Glutamatergic neuron (in vitro differentiated cells): ENCODE measurements at regions not wholly inside any gene's neighbourhood (a gene's known extent, or its start where the extent isn't known, plus 50 kb on each side); places are given as distances from the start of the nearest gene placed in this dataset.

Source experiments
- DNase-seq: peaks from one replicate; pipeline ENCODE4 v3.0.0; 2022
- H3K27ac Mint-ChIP-seq: one replicate; pipeline ENCODE4 v1.8.0; 2020; ENCODE audit warnings: mild to moderate bottlenecking, mixed read lengths, inconsistent platforms; ENCODE audit not compliant: unreplicated experiment
- H3K27me3 Mint-ChIP-seq: one replicate; pipeline ENCODE4 v1.8.0; 2020; ENCODE audit warnings: mild to moderate bottlenecking, moderate library complexity, mixed read lengths, inconsistent platforms; ENCODE audit not compliant: unreplicated experiment
- H3K36me3 Mint-ChIP-seq: one replicate; pipeline ENCODE4 v1.8.0; 2020; ENCODE audit warnings: mild to moderate bottlenecking, mixed read lengths, inconsistent platforms; ENCODE audit not compliant: unreplicated experiment
- H3K4me1 Mint-ChIP-seq: one replicate; pipeline ENCODE4 v1.8.0; 2020; ENCODE audit warnings: mild to moderate bottlenecking, low read depth, mixed read lengths, inconsistent platforms; ENCODE audit not compliant: unreplicated experiment
- H3K4me3 Mint-ChIP-seq: one replicate; pipeline ENCODE4 v1.8.0; 2020; ENCODE audit warnings: mild to moderate bottlenecking, mixed read lengths, inconsistent platforms; ENCODE audit not compliant: unreplicated experiment
- H3K9me3 Mint-ChIP-seq: one replicate; pipeline ENCODE4 v1.8.0; 2020; ENCODE audit warnings: mild to moderate bottlenecking, moderate library complexity, mixed read lengths, inconsistent platforms; ENCODE audit not compliant: unreplicated experiment
- TF ChIP-seq, protein P1 (sequence below): fragments of 200-600 bp; sonication (generic); IDR thresholded peaks from one replicate; pipeline ENCODE4 v1.5.0; 2021; ENCODE audit not compliant: partially characterized antibody, unreplicated experiment

- Mint-ChIP-seq H3K27me3 (no peaks in the 10 kb centered on the region), H3K36me3 (no peaks in the 10 kb centered on the region), H3K9me3 (peaks cover 2% of the 10 kb centered on the region), H3K4me1 (no peaks in the 10 kb centered on the region), H3K4me3 (no peak overlapping the region), H3K27ac (no peak overlapping the region)
- TF ChIP-seq, protein P1, sequence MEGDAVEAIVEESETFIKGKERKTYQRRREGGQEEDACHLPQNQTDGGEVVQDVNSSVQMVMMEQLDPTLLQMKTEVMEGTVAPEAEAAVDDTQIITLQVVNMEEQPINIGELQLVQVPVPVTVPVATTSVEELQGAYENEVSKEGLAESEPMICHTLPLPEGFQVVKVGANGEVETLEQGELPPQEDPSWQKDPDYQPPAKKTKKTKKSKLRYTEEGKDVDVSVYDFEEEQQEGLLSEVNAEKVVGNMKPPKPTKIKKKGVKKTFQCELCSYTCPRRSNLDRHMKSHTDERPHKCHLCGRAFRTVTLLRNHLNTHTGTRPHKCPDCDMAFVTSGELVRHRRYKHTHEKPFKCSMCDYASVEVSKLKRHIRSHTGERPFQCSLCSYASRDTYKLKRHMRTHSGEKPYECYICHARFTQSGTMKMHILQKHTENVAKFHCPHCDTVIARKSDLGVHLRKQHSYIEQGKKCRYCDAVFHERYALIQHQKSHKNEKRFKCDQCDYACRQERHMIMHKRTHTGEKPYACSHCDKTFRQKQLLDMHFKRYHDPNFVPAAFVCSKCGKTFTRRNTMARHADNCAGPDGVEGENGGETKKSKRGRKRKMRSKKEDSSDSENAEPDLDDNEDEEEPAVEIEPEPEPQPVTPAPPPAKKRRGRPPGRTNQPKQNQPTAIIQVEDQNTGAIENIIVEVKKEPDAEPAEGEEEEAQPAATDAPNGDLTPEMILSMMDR = no peak
- DNase-seq = no peak
These were observed 294.5 kb upstream of the CDH12 start for GRCh38 chr5:23147625-23148024.

- H3K4me1 Mint-ChIP-seq = no peaks in the 10 kb centered on the region
- H3K27me3 Mint-ChIP-seq = no peaks in the 10 kb centered on the region
- DNase-seq = no peak
- no peak overlapping the region for H3K27ac Mint-ChIP-seq
- H3K4me3 Mint-ChIP-seq = no peak overlapping the region
- no peaks in the 10 kb centered on the region for H3K36me3 Mint-ChIP-seq
- TF ChIP-seq, protein P1 = no peak
- H3K9me3 Mint-ChIP-seq = peaks cover 3% of the 10 kb centered on the region
These were observed 293.0 kb upstream of the CDH12 start for GRCh38 chr5:23146183-23146582.

DNA sequence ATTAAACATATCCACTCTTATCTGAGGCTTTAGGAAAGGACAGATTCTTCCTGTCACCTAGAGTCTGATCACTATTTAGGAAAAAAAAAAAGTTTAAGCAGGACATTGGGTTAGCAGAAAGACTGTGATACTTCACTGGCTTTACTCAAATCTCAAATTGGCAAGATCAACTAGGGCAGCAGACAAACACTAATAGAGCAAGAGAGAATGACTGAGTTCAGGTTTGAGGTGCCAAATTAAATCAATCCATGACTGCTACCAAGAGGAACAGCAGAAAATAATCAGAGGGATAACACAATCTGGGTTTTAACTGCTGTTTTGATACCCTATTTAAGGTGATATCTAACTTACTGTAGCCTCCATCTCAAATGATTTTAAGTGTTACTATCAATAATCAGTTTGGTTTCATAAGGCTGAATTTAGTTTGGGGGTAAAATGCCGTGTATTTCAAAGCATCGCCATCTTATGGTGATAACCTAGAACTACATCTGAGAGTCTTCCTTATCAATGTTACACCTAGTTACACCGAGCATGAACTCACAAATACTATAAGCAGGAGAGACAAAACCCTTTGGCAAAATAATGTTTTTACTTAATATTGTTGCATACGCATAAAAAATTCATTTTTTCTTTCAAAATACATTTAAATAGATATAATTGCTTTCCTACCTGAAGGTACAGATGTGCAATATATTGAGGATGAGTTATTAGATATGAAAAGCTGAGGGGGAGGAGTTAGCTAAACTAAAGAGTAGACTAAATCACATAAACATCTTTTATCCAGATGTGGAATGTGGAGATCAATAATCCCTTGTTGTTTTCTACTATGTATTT lies 286.4 kb upstream of the CDH12 start:
- TF ChIP-seq, protein P1 = peak; percentile 64
- DNase-seq = no peak
- H3K4me1 Mint-ChIP-seq = no peaks in the 10 kb centered on the region
- H3K27ac Mint-ChIP-seq = no peak overlapping the region
- H3K27me3 Mint-ChIP-seq = no peaks in the 10 kb centered on the region
- no peaks in the 10 kb centered on the region for H3K36me3 Mint-ChIP-seq
- H3K9me3 Mint-ChIP-seq = peaks cover 3% of the 10 kb centered on the region
- no peak overlapping the region for H3K4me3 Mint-ChIP-seq

DNA sequence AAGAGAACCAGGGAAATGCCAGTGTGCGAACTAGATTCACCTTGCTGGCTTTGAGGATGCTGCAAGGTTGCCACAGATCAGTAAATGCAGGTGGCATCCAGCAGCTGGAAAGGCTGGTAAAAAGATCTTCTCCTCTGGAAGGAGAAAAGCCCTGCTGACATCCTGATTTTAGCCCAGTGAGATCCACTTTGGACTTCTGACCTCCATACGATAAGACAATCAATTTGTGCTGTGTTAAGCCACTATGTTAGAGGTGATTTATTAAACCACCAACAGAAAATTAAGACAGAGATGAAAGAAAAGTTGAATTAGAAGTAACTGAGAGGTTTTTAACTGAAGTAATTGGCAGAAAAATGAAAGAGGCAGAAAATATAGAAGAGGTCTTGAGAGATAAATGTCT lies 283.8 kb upstream of the CDH12 start:
- Mint-ChIP-seq H3K27ac (no peak overlapping the region), H3K9me3 (no peaks in the 10 kb centered on the region), H3K27me3 (no peaks in the 10 kb centered on the region), H3K4me1 (peaks cover 3% of the 10 kb centered on the region), H3K4me3 (no peak overlapping the region), H3K36me3 (no peaks in the 10 kb centered on the region)
- TF ChIP-seq, protein P1 = no peak
- DNase-seq = no peak

- no peaks in the 10 kb centered on the region for H3K36me3 Mint-ChIP-seq
- H3K27ac Mint-ChIP-seq = no peak overlapping the region
- no peaks in the 10 kb centered on the region for H3K9me3 Mint-ChIP-seq
- H3K4me1 Mint-ChIP-seq = peaks cover 3% of the 10 kb centered on the region
- H3K4me3 Mint-ChIP-seq = no peak overlapping the region
- no peak for DNase-seq
- TF ChIP-seq, protein P1 = no peak
- no peaks in the 10 kb centered on the region for H3K27me3 Mint-ChIP-seq
These were observed 279.1 kb upstream of the CDH12 start for GRCh38 chr5:23132231-23132630.
